NCI-H345 (cell line): ENCODE measurements at regions not wholly inside any gene's neighbourhood (a gene's known extent, or its start where the extent isn't known, plus 50 kb on each side); places are given as distances from the start of the nearest gene placed in this dataset.

Source experiments
- DNase-seq: peaks from one replicate; lab custom pipeline; 2025; lab: John Stamatoyannopoulos, UW

DNA sequence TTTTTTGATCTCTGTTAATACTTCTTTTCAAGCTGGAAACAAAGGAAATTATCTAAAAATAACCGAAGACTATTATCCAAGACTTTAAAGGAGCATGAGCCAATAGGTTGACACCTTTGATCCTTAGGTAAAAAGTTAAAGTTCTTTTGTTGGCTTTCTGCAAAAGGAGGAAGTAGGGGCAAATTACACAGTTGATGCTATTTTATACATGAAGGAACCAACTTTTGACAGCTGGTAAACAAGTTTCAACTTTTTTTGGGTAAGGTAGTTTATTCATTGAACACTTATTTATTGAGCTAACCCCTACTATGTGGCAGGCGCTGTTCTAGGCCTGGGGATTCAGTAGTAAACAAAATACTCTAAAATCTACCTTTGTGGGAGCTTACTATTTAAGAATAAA, 66.6 kb upstream of the ZEB2 start:
- no peak for DNase-seq

DNA sequence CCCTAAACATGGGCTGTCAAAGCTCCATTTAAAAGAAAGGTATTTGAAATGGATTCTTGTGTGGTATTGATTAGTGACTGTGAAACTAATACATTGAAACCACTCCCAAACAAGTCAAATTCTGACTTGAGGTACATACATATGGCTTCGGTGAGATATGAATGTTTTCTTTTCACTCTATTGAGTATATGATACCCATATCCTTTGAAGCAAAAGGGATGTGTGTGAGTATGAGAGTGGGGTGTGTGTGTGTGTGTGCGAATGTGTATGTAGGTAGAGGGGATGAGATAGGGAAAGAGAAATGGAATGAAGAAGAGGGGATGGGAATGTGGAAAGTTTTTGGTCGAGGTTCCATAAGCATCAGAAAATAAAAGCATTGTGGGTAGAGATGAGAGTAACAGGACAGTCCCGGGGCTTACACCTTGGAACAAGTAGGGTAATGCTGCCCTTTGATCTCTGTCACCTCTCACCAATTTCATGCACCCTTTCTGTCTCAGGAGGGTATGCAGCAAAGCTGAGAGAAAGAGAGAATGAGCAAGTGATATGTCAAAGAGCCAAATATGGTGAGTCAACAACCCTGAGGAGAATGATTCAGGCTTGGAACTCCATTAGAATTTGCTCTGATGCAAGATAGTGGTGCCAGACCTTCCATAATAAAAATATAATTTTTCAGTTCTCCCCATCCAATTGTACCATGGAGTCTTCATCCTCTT, 64.0 kb upstream of the ZEB2 start:
- no peak for DNase-seq

DNA sequence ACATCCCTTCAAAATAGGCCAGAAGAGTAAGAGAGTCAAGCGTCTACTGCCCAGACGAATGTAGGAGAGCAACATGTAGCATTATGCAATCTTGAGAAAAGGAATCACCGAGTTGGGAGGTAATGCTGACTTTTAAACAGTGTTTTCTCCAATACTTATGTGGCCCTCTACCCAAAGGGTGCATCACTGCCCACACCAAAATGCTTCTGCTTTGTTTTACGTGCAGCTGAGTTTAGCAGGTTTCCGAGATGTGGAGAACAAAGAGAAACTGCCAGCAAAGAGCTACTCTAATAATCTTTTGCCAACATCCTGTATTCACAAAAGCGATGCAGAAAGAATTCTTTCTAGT, 63.4 kb upstream of the ZEB2 start:
- DNase-seq: no peak

DNA sequence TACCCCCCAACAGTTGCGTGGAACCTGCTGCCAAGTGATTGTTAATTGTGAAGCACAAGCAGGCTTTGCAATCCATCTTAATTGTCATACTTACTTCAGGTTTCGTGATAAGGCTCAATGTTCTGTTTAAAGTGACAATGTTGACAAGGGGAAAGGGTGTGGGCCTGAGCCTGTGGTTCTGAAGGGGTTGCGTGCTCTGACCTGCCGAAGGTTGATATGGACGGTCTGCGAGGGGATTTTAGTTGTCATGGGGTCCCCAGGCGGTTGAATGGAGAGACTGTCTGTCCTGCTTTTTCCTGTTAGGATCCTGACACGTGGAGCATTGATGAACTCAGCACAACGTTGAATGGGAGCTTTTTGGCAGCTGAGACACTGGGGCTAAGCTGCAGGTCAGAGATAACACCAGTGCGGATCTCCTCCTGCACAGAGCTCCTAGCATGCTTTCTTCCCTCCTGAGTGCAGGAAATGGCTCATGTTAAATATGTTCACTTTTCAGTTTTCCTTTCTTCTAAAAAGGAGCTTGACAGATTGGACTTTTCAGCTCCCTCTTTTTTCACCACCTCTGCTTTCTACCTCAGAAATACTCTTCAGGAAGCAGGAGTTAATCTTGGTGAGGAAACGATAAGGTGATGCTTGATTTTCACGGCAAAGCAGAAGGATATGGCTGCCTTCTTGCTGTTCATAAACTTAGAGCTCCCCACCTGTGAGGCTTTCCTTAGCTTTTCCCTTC, 62.9 kb upstream of the ZEB2 start:
- no peak for DNase-seq

DNA sequence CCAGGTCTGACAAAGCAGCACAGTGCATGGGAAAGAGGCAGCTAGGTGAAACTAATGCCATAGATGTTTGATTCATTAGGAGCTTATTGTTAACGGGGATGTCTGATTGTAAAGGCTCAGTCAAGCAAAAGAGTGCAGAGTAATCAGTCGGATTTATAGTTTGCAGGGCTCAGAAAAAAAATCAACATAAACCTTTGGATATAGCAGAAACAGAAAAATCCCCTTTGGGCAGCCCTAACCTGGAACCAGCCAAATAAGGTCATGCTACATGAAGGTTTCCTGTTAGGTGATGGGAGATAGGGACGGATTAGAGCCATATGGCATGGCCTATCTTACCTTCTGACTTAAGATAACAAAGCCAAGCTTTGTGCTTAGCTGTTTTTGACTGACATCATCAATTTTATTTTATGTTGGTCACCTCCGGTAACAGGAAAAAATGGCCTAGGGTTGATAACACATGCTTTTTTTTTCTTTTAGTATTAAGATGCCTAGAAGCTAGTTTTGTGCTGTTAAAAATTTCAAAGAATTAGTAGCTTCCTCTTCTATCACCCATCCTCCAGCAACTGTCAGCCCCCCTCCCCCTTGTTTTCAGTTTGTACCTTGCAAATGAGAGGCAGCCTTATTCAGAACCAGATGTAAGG, 60.7 kb upstream of the ZEB2 start:
- DNase-seq: no peak

DNA sequence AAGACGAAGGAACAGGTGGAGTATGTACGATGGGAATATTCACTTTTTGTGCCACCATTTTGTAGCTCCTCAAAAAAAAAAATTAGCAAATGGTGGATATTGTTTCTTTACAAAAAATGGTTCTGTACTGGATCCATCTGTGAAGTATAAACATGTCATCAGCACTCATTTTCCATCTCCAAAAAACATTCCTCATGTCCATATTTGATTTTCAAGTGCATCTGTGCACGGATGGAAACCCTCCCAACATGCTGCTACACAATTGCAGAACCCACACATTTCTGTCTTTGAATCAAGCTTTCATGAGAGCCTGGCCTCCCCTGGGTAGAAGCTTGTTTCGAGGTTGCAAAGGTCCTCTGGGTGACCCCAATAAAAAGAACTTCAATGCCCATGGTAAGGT, 59.6 kb upstream of the ZEB2 start:
- DNase-seq: no peak

DNA sequence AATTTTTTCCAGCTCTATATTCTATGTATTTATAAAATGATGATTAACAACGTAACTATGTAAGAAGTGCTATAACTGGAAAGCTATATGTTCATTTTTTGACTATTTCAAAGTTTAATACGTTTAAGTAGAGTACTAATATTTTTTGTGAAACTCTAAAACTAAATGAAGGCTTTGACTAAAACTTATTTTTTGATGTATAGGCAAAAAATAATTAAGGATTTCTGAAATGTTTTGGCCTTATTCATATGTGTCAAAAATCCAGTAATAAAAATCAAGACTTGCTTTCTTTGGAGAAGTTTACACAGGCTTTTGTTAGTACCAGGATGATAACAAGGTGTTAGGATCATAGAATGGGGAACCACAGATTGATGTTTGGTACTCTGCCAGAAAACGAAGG, 58.2 kb upstream of the ZEB2 start:
- no peak for DNase-seq

DNA sequence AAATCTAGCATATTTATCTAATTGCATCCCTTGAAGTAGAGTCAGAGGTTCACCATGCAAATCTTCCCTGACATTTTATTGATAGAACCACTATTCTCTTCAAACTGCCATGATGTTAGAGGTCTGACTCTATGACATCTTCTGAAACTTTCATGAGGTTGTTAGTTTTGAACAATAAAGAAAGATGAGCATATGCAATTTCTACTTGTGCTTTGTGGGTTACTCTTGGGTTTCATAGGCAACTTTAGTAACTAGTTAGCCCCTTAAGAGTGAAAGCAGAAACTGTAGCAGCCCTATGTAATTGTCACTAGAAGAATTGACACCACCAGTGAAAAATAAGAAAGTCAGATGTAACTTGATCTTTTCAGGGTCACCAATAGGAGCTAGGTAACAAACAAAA, 53.1 kb upstream of the ZEB2 start:
- no peak for DNase-seq

DNA sequence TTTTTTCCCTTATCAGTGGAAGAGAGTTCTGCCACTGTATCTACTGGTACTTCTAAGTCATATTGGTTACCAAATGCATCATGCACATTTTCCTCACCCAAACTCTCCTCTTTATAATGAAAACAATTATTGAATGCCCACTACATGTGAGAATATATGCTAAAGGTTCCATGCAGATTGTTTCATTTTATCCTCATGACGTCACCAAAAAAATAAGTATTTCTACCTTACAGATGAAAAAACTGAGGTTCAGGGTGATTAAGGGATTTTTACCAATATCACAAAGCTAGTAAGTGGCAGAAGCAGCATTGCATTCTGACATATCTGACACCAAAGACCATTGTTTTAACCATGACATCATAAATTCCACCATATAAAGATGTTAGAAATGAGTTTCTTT, 51.9 kb upstream of the ZEB2 start:
- DNase-seq: no peak

DNA sequence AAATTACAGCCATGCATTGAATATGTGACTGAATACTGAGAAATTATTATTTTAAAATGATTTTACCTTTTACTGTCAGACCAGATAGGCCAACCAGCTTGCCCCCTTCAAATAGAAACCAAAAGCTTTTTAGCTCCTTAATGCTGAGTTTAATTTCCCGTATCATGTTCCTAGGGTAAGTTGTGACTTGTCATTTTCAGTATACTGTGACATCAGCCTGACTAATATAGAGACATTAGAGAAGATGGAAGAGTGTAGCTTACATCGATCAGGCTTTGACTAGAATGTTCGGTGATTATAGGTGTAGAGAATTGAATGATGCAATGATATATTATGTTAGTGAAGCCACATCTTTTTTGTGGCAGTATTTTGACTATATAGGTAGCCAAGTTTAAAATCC, 50.6 kb upstream of the ZEB2 start:
- no peak for DNase-seq
